ENCODE measurements at regions not wholly inside any gene's neighbourhood (a gene's known extent, or its start where the extent isn't known, plus 50 kb on each side); places are given as distances from the start of the nearest gene placed in this dataset.

DNA sequence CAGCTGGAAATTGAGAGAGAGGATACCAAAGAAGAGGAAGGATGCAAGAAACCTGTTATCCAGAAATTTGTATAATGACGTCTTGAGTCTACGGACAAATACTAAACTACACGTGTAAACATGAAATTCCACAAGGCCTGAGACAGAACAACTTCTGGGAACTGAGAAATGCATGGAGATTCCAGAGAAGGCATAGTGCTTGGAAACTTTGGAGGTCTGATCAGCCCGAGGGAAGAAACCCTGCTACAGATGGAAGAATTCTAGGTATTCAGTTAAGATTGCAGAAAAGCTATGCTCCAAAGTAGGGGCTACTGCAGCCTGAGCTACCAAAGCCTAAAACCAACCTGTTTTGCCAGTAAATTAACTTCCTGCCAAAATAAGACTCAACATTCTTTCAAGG lies 120.4 kb downstream of the PDCL3 start:
- Histone ChIP-seq H3K4me3 (no peak overlapping the region), H3K27ac (no peak overlapping the region), H3K27me3 (no peaks in the 10 kb centered on the region), H3K36me3 (no peaks in the 10 kb centered on the region), H3K4me1 (no peaks in the 10 kb centered on the region), H3K9me3 (peaks cover 0 to 7% of the 10 kb centered on the region in 2 donors)
- no peak for DNase-seq (ENCODE audit: low spot score)
- TF ChIP-seq, protein P1, sequence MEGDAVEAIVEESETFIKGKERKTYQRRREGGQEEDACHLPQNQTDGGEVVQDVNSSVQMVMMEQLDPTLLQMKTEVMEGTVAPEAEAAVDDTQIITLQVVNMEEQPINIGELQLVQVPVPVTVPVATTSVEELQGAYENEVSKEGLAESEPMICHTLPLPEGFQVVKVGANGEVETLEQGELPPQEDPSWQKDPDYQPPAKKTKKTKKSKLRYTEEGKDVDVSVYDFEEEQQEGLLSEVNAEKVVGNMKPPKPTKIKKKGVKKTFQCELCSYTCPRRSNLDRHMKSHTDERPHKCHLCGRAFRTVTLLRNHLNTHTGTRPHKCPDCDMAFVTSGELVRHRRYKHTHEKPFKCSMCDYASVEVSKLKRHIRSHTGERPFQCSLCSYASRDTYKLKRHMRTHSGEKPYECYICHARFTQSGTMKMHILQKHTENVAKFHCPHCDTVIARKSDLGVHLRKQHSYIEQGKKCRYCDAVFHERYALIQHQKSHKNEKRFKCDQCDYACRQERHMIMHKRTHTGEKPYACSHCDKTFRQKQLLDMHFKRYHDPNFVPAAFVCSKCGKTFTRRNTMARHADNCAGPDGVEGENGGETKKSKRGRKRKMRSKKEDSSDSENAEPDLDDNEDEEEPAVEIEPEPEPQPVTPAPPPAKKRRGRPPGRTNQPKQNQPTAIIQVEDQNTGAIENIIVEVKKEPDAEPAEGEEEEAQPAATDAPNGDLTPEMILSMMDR (IDR thresholded peaks at IDR 0.05): no peak

DNA sequence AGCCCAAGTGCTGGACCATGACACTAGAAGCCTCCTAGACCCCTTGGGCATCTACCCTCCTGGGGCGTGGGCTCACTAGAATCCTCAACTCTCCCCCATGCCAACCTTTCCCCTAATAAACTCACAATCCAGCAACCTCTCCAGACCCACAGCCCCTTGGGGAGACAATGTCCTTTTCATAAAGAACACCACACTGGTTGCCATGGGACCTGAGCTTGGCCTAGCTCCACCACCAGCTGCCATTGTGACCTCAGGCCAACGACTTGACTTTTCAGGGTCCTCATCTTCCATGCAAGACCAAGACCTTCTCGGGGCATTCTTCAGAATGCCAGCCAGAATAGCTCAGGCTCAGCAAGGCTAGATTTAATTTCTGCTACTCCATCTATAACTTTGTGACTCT lies 128.1 kb upstream of the NPAS2 start:
- no peaks in the 10 kb centered on the region for H3K4me1 ChIP-seq
- no peak for DNase-seq (ENCODE audit: low spot score)
- H3K27ac ChIP-seq: no peak overlapping the region
- H3K9me3 ChIP-seq: peaks cover 4 to 19% of the 10 kb centered on the region in 2 donors
- TF ChIP-seq, protein P1 (IDR thresholded peaks at IDR 0.05): no peak
- H3K36me3 ChIP-seq: no peaks in the 10 kb centered on the region
- H3K27me3 ChIP-seq: no peaks in the 10 kb centered on the region
- no peak overlapping the region for H3K4me3 ChIP-seq

- Histone ChIP-seq H3K9me3 (peaks cover 4 to 25% of the 10 kb centered on the region in 2 donors), H3K36me3 (no peaks in the 10 kb centered on the region), H3K4me3 (no peak overlapping the region), H3K27ac (no peak overlapping the region), H3K27me3 (no peaks in the 10 kb centered on the region), H3K4me1 (no peaks in the 10 kb centered on the region)
- DNase-seq (ENCODE audit: low spot score): no peak
- TF ChIP-seq, protein P1 (IDR thresholded peaks at IDR 0.05): no peak
Observed at GRCh38 chr2:100692381-100692780, 127.6 kb upstream of the NPAS2 start.

DNA sequence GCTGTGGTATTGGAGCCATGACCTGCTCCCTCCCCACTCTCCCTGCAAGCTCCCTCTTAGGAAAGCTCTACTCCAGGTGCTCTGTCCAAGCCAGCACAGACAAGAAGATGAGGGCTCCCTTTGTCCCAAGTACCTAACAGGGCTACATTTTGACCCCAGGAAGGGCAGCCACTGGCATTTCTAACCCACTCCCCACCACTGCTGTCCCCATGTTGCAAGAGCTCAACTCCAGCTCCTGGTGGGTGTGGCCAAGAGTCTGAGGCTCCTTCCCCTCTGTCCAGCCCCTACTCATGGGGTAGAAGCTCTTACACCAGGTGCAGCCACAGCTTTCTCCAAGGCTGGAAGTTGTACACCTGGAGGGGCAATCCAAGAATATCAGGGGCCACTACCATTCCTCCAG lies 127.0 kb upstream of the NPAS2 start:
- H3K27ac ChIP-seq: no peak overlapping the region
- TF ChIP-seq, protein P1 (IDR thresholded peaks at IDR 0.05): no peak
- no peaks in the 10 kb centered on the region for H3K27me3 ChIP-seq
- no peaks in the 10 kb centered on the region for H3K4me1 ChIP-seq
- H3K4me3 ChIP-seq: no peak overlapping the region
- H3K36me3 ChIP-seq: no peaks in the 10 kb centered on the region
- no peak for DNase-seq (ENCODE audit: low spot score)
- H3K9me3 ChIP-seq: peaks cover 4 to 25% of the 10 kb centered on the region in 2 donors

DNA sequence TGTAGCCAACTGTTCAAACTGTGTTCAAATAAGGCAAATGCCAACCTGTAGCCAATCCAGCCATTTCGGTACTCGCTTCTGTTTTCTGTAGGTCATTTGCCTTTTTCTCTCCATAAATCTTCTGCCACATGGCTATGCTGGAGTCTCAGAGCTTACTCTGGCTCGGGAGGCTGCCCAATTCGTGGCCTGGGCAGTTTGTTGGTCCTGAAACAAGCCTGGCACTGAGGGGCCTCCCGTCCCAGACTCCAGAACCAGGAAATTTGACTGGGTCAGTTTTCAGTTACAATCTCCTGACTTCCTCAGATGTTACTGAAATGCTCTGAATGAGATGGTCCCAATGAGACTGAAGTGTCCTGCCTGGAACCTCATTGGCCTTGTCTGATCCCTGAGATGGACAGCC lies 120.8 kb upstream of the NPAS2 start:
- TF ChIP-seq, protein P1 (IDR thresholded peaks at IDR 0.05): no peak
- H3K4me1 ChIP-seq: no peaks in the 10 kb centered on the region
- H3K27ac ChIP-seq: no peak overlapping the region
- no peaks in the 10 kb centered on the region for H3K27me3 ChIP-seq
- no peak overlapping the region for H3K4me3 ChIP-seq
- H3K9me3 ChIP-seq: peaks cover 4 to 25% of the 10 kb centered on the region in 2 donors
- DNase-seq (ENCODE audit: low spot score): peak; percentile 5
- H3K36me3 ChIP-seq: no peaks in the 10 kb centered on the region

DNA sequence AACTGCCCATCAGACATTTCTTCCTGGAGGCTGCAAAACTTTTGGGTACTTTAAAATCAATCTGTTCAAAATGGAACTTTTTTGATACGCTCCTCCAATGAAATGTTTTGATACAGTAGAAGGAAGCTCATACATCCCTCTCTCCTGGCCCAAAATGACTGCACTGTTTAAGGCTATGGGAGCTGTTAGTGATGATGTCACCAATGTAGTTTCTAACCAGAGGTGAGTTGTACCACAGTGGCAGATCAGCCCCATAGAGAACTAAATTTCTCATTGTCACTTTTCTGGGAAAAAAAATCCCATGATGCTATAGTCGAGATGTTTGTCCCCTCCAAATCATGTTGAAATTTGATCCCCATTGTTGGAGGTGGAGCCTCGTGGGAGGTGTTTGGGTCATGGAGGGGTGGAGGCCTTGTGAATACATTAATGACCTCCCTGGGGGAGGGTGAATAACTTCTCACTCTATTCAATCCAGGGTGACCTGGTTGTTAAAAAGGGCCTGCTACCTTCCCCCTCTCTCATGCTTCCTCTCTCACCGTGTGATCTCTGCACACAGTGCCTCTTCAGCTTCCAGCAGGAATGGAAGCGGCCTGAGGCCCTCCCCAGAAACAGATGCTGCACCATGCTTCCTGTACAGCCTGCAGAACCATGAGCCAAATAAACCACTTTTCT lies 117.4 kb upstream of the NPAS2 start:
- Histone ChIP-seq H3K9me3 (no peaks in the 10 kb centered on the region), H3K36me3 (no peaks in the 10 kb centered on the region), H3K4me1 (no peaks in the 10 kb centered on the region), H3K27me3 (no peaks in the 10 kb centered on the region), H3K4me3 (no peak overlapping the region), H3K27ac (no peak overlapping the region)
- TF ChIP-seq, protein P1 (IDR thresholded peaks at IDR 0.05): no peak
- peak; percentile 32 for DNase-seq (ENCODE audit: low spot score)

All from right atrium auricular region (tissue), 2 donors.